Fibroblast of mammary gland (primary cell): ENCODE measurements at regions not wholly inside any gene's neighbourhood (a gene's known extent, or its start where the extent isn't known, plus 50 kb on each side); places are given as distances from the start of the nearest gene placed in this dataset.

Experiments
- DNase-seq: peaks from one replicate; pipeline ENCODE4 v3.0.0-alpha.2; 2010; ENCODE audit warnings: low read depth
- H3K4me3 ChIP-seq: 2 replicates; pipeline ENCODE4 v1.5.1; 2011; ENCODE audit warnings: low read depth, mild to moderate bottlenecking, low read length, moderate library complexity; ENCODE audit not compliant: control insufficient read depth
- CTCF ChIP-seq: conservative IDR thresholded peaks from 2 replicates; pipeline ENCODE4 v1.5.1; 2011; ENCODE audit warnings: low read depth, low read length, inconsistent platforms; ENCODE audit not compliant: control insufficient read depth, insufficient read depth

- no peak for DNase-seq
- H3K4me3 ChIP-seq: no peak overlapping the region
- TF ChIP-seq CTCF: no peak
Observed at GRCh38 chr15:98203872-98204660, 243.6 kb downstream of the ARRDC4 start.

GRCh38 chr15:98207928-98208327, 247.4 kb downstream of the ARRDC4 start:
- no peak for DNase-seq
- TF ChIP-seq CTCF: no peak
- no peak overlapping the region for H3K4me3 ChIP-seq

- TF ChIP-seq CTCF: no peak
- DNase-seq: no peak
- no peak overlapping the region for H3K4me3 ChIP-seq
Observed at GRCh38 chr15:98213346-98213979, 253.0 kb downstream of the ARRDC4 start.

- no peak for TF ChIP-seq CTCF
- no peak for DNase-seq
- H3K4me3 ChIP-seq: no peak overlapping the region
Observed at GRCh38 chr15:98216166-98216565, 255.7 kb downstream of the ARRDC4 start.

- TF ChIP-seq CTCF: no peak
- DNase-seq: no peak
- no peak overlapping the region for H3K4me3 ChIP-seq
Observed at GRCh38 chr15:98217356-98217755, 256.9 kb downstream of the ARRDC4 start.

- TF ChIP-seq CTCF: no peak
- H3K4me3 ChIP-seq: no peak overlapping the region
- no peak for DNase-seq
Observed at GRCh38 chr15:98221144-98221543, 260.6 kb downstream of the ARRDC4 start.
